GM21381 (cell line): ENCODE measurements at regions not wholly inside any gene's neighbourhood (a gene's known extent, or its start where the extent isn't known, plus 50 kb on each side); places are given as distances from the start of the nearest gene placed in this dataset.

Experiments used
- ATAC-seq: cut with Tn5 transposase; IDR thresholded peaks from one replicate; pipeline ENCODE4 v1.9.1; 2021; ENCODE audit warnings: mild to moderate bottlenecking, moderate library complexity; ENCODE audit not compliant: unreplicated experiment

- ATAC-seq = no peak
Measured at GRCh38 chr11:130705670-130706421, 210.4 kb downstream of the SNX19 start.

- no peak for ATAC-seq
Measured at GRCh38 chr11:130706572-130706971, 209.7 kb downstream of the SNX19 start.

GRCh38 chr11:130707217-130707616, 209.1 kb downstream of the SNX19 start:
- ATAC-seq = no peak

- no peak for ATAC-seq
Measured at GRCh38 chr11:130709531-130709930, 206.7 kb downstream of the SNX19 start.

GRCh38 chr11:130710021-130710420, 206.3 kb downstream of the SNX19 start:
- ATAC-seq = no peak

- ATAC-seq = no peak
Measured at GRCh38 chr11:130710497-130711012, 205.7 kb downstream of the SNX19 start.

GRCh38 chr11:130711193-130711592, 205.1 kb downstream of the SNX19 start:
- no peak for ATAC-seq

GRCh38 chr11:130712480-130712879, 203.8 kb downstream of the SNX19 start:
- ATAC-seq = no peak

- no peak for ATAC-seq
Measured at GRCh38 chr11:130715085-130715876, 201.0 kb downstream of the SNX19 start.

GRCh38 chr11:130715877-130716220, 200.4 kb downstream of the SNX19 start:
- ATAC-seq = no peak

- no peak for ATAC-seq
Measured at GRCh38 chr11:130718120-130718519, 198.2 kb downstream of the SNX19 start.

- no peak for ATAC-seq
Measured at GRCh38 chr11:130719220-130719915, 196.9 kb downstream of the SNX19 start.

GRCh38 chr11:130720232-130721022, 195.9 kb downstream of the SNX19 start:
- ATAC-seq = no peak

GRCh38 chr11:130721023-130721681, 195.1 kb downstream of the SNX19 start:
- ATAC-seq = no peak

- ATAC-seq = no peak
Measured at GRCh38 chr11:130721736-130722135, 194.5 kb downstream of the SNX19 start.

GRCh38 chr11:130722401-130722800, 193.9 kb downstream of the SNX19 start:
- ATAC-seq = no peak

- ATAC-seq = no peak
Measured at GRCh38 chr11:130725421-130726233, 190.7 kb downstream of the SNX19 start.

- no peak for ATAC-seq
Measured at GRCh38 chr11:130726234-130727037, 189.8 kb downstream of the SNX19 start.
